ENCODE measurements at regions not wholly inside any gene's neighbourhood (a gene's known extent, or its start where the extent isn't known, plus 50 kb on each side); places are given as distances from the start of the nearest gene placed in this dataset.

GRCh38 chr12:123065676-123066383, 85.1 kb downstream of the PITPNM2 start:
- peaks cover 0 to 24% of the 10 kb centered on the region in 2 donors for H3K4me1 ChIP-seq (ENCODE audit: control insufficient read depth in 2 of 2, insufficient read depth in 2 of 2, low read length in 2 of 2)
- H3K4me3 ChIP-seq (ENCODE audit: low read length): no peak overlapping the region
- ATAC-seq (no peak), DNase-seq (no peak)
- Mint-ChIP-seq H3K27ac (peak overlapping the region; percentile 50 to 88 (median 67)), H3K27me3 (no peaks in the 10 kb centered on the region), H3K36me3 (no peaks in the 10 kb centered on the region), H3K9me3 (no peaks in the 10 kb centered on the region), H3K4me1 (peaks cover 34 to 80% (median 71%) of the 10 kb centered on the region in 7 donors), H3K4me3 (peak overlapping the region in 9 of 10 donors; percentile 22 to 64 (median 51))
- no peaks in the 10 kb centered on the region for H3K9me3 ChIP-seq (ENCODE audit: control insufficient read depth in 2 of 3, low read length in 3 of 3)
- intact Hi-C loops (cut with micrococcal nuclease): no loop called here
- ChIA-PET CTCF (interaction anchor here (0.9 to 1.9 kb wide), 2 partner anchors 9 to 22 kb away, joined by 5 to 6 read pairs; no protein-coding TSS in a partner anchor), POLR2A (interaction anchor here (0.5 to 1.9 kb wide), 5 partner anchors 9 to 118 kb away, joined by 3 to 11 read pairs (median 3); no protein-coding TSS in a partner anchor)
- H3K36me3 ChIP-seq (ENCODE audit: control insufficient read depth in 2 of 3, insufficient read depth in 3 of 3, low read length in 3 of 3): no peaks in the 10 kb centered on the region
- no peaks in the 10 kb centered on the region for H3K27me3 ChIP-seq (ENCODE audit: control insufficient read depth in 2 of 2, insufficient read depth in 2 of 2, low read length in 2 of 2)
- H3K27ac ChIP-seq (ENCODE audit: low read depth, low read length): no peak overlapping the region

- H3K27me3 ChIP-seq (ENCODE audit: control insufficient read depth in 2 of 2, insufficient read depth in 2 of 2, low read length in 2 of 2): no peaks in the 10 kb centered on the region
- Mint-ChIP-seq H3K9me3 (no peaks in the 10 kb centered on the region), H3K27ac (peak overlapping the region in 7 of 9 donors; percentile 50 to 88 (median 66)), H3K27me3 (no peaks in the 10 kb centered on the region), H3K4me1 (peaks cover 32 to 79% (median 66%) of the 10 kb centered on the region in 7 donors), H3K4me3 (peak overlapping the region in 4 of 10 donors; percentile 22 to 55 (median 50)), H3K36me3 (no peaks in the 10 kb centered on the region)
- ChIA-PET CTCF (interaction anchor here (0.6 to 1.9 kb wide), 4 partner anchors 10 to 92 kb away, joined by 3 to 6 read pairs (median 4); no protein-coding TSS in a partner anchor), POLR2A (interaction anchor here (0.9 to 1.9 kb wide), 4 partner anchors 10 to 86 kb away, joined by 3 to 11 read pairs (median 3); no protein-coding TSS in a partner anchor)
- H3K27ac ChIP-seq (ENCODE audit: low read depth, low read length): no peak overlapping the region
- ATAC-seq: no peak
- peaks cover 0 to 24% of the 10 kb centered on the region in 2 donors for H3K4me1 ChIP-seq (ENCODE audit: control insufficient read depth in 2 of 2, insufficient read depth in 2 of 2, low read length in 2 of 2)
- H3K4me3 ChIP-seq (ENCODE audit: low read length): no peak overlapping the region
- no peaks in the 10 kb centered on the region for H3K36me3 ChIP-seq (ENCODE audit: control insufficient read depth in 2 of 3, insufficient read depth in 3 of 3, low read length in 3 of 3)
- intact Hi-C loops (cut with micrococcal nuclease): no loop called here
- no peak for DNase-seq
- no peaks in the 10 kb centered on the region for H3K9me3 ChIP-seq (ENCODE audit: control insufficient read depth in 2 of 3, low read length in 3 of 3)
These were observed 84.6 kb downstream of the ARL6IP4 start for GRCh38 chr12:123064885-123065619.

GRCh38 chr12:123064366-123064765, 83.9 kb downstream of the ARL6IP4 start:
- H3K4me1 ChIP-seq (ENCODE audit: control insufficient read depth in 2 of 2, insufficient read depth in 2 of 2, low read length in 2 of 2): peaks cover 0 to 24% of the 10 kb centered on the region in 2 donors
- no peaks in the 10 kb centered on the region for H3K9me3 ChIP-seq (ENCODE audit: control insufficient read depth in 2 of 3, low read length in 3 of 3)
- no peaks in the 10 kb centered on the region for H3K27me3 ChIP-seq (ENCODE audit: control insufficient read depth in 2 of 2, insufficient read depth in 2 of 2, low read length in 2 of 2)
- Mint-ChIP-seq H3K27me3 (no peaks in the 10 kb centered on the region), H3K36me3 (peaks cover 0 to 4% (median 0%) of the 10 kb centered on the region in 5 donors), H3K4me3 (peak overlapping the region in 1 of 10 donors; percentile 34), H3K9me3 (no peaks in the 10 kb centered on the region), H3K27ac (peak overlapping the region in 2 of 9 donors; percentile 31 to 59), H3K4me1 (peaks cover 36 to 80% (median 64%) of the 10 kb centered on the region in 7 donors)
- intact Hi-C loops (cut with micrococcal nuclease): no loop called here
- H3K4me3 ChIP-seq (ENCODE audit: low read length): no peak overlapping the region
- CTCF ChIA-PET: interaction anchor here (0.6 to 0.9 kb wide), 3 partner anchors 11 to 93 kb away, joined by 3 to 4 read pairs (median 3); no protein-coding TSS in a partner anchor
- H3K27ac ChIP-seq (ENCODE audit: low read depth, low read length): no peak overlapping the region
- DNase-seq: no peak
- ATAC-seq: no peak
- H3K36me3 ChIP-seq (ENCODE audit: control insufficient read depth in 2 of 3, insufficient read depth in 3 of 3, low read length in 3 of 3): no peaks in the 10 kb centered on the region
- POLR2A ChIA-PET: interaction anchor here (0.9 kb wide), 1 partner anchor 87 kb away, joined by 3 read pairs; no protein-coding TSS in a partner anchor

- H3K4me3 ChIP-seq (ENCODE audit: low read length): no peak overlapping the region
- peaks cover 36 to 81% (median 64%) of the 10 kb centered on the region in 7 donors for H3K4me1 Mint-ChIP-seq
- intact Hi-C loops (cut with micrococcal nuclease): no loop called here
- ATAC-seq (peak; percentile 53), DNase-seq (peak in 7 of 9 donors; percentile 11 to 45 (median 28))
- peak overlapping the region in 6 of 9 donors; percentile 31 to 64 (median 44) for H3K27ac Mint-ChIP-seq
- CTCF ChIA-PET: interaction anchor here (0.9 to 1.0 kb wide), 2 partner anchors 12 to 21 kb away, joined by 3 read pairs; no protein-coding TSS in a partner anchor
- no peaks in the 10 kb centered on the region for H3K36me3 ChIP-seq (ENCODE audit: control insufficient read depth in 2 of 3, insufficient read depth in 3 of 3, low read length in 3 of 3)
- H3K27me3 ChIP-seq (ENCODE audit: control insufficient read depth in 2 of 2, insufficient read depth in 2 of 2, low read length in 2 of 2): no peaks in the 10 kb centered on the region
- peaks cover 0 to 24% of the 10 kb centered on the region in 2 donors for H3K4me1 ChIP-seq (ENCODE audit: control insufficient read depth in 2 of 2, insufficient read depth in 2 of 2, low read length in 2 of 2)
- no peaks in the 10 kb centered on the region for H3K9me3 ChIP-seq (ENCODE audit: control insufficient read depth in 2 of 3, low read length in 3 of 3)
- peaks cover 0 to 4% (median 0%) of the 10 kb centered on the region in 5 donors for H3K36me3 Mint-ChIP-seq
- POLR2A ChIA-PET: no interaction called here
- no peaks in the 10 kb centered on the region for H3K27me3 Mint-ChIP-seq
- peaks cover 0 to 1% (median 0%) of the 10 kb centered on the region in 11 donors for H3K9me3 Mint-ChIP-seq
- H3K4me3 Mint-ChIP-seq: peak overlapping the region in 3 of 10 donors; percentile 3 to 37 (median 27)
- H3K27ac ChIP-seq (ENCODE audit: low read depth, low read length): peak overlapping the region; percentile 31
These were observed 83.1 kb downstream of the ARL6IP4 start for GRCh38 chr12:123063535-123063934.

- POLR2A ChIA-PET: no interaction called here
These were observed 82.4 kb downstream of the ARL6IP4 start for GRCh38 chr12:123062681-123063486.

More at GRCh38 chr12:123062681-123063486, 82.4 kb downstream of the ARL6IP4 start:
- peaks cover 0 to 4% (median 0%) of the 10 kb centered on the region in 5 donors for H3K36me3 Mint-ChIP-seq
- Histone ChIP-seq H3K27ac (ENCODE audit: low read depth, low read length) (peak overlapping the region; percentile 31), H3K27me3 (ENCODE audit: control insufficient read depth in 2 of 2, insufficient read depth in 2 of 2, low read length in 2 of 2) (no peaks in the 10 kb centered on the region), H3K36me3 (ENCODE audit: control insufficient read depth in 2 of 3, insufficient read depth in 3 of 3, low read length in 3 of 3) (no peaks in the 10 kb centered on the region), H3K4me3 (ENCODE audit: low read length) (no peak overlapping the region), H3K9me3 (ENCODE audit: control insufficient read depth in 2 of 3, low read length in 3 of 3) (no peaks in the 10 kb centered on the region), H3K4me1 (ENCODE audit: control insufficient read depth in 2 of 2, insufficient read depth in 2 of 2, low read length in 2 of 2) (peaks cover 0 to 24% of the 10 kb centered on the region in 2 donors)
- H3K9me3 Mint-ChIP-seq: peaks cover 0 to 1% (median 0%) of the 10 kb centered on the region in 11 donors
- DNase-seq: no peak
- ATAC-seq: peak; percentile 72
- H3K27me3 Mint-ChIP-seq: no peaks in the 10 kb centered on the region
- intact Hi-C loops (cut with micrococcal nuclease): no loop called here
- peaks cover 36 to 84% (median 69%) of the 10 kb centered on the region in 7 donors for H3K4me1 Mint-ChIP-seq
- CTCF ChIA-PET: interaction anchor here (1.0 kb wide), 1 partner anchor 20 kb away, joined by 3 read pairs; no protein-coding TSS in a partner anchor
- H3K4me3 Mint-ChIP-seq: peak overlapping the region in 1 of 10 donors; percentile 7
- H3K27ac Mint-ChIP-seq: peak overlapping the region in 4 of 9 donors; percentile 31 to 82 (median 56)

All from naive thymus-derived CD4-positive, alpha-beta T cell (primary cell).